ENCODE measurements at regions not wholly inside any gene's neighbourhood (a gene's known extent, or its start where the extent isn't known, plus 50 kb on each side); places are given as distances from the start of the nearest gene placed in this dataset.

DNA sequence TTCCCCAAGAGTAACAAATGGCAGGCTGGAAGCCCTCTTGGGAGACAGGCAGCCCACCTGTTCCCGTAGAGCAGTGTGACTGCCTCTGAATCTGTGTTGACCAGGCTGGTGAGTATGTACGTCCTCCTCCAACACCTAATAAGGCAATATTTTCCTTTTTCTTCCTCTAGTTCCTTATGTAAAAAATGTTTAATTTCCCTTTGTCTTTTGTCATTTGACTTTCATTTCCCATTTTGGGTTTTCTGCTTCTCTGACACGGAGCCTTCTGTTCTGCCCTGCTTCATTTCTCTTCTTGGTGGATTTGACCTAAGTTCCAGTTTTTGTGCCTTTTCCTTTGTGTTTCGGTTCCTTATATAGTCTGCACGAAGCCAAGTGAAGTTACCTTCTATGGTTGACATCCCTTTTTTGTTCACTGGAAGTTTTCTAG, 65.8 kb upstream of the ATF3 start:
- H3K4me3 ChIP-seq (ENCODE audit: low read depth, low read length) = no peak overlapping the region
- TF ChIP-seq, protein P1, sequence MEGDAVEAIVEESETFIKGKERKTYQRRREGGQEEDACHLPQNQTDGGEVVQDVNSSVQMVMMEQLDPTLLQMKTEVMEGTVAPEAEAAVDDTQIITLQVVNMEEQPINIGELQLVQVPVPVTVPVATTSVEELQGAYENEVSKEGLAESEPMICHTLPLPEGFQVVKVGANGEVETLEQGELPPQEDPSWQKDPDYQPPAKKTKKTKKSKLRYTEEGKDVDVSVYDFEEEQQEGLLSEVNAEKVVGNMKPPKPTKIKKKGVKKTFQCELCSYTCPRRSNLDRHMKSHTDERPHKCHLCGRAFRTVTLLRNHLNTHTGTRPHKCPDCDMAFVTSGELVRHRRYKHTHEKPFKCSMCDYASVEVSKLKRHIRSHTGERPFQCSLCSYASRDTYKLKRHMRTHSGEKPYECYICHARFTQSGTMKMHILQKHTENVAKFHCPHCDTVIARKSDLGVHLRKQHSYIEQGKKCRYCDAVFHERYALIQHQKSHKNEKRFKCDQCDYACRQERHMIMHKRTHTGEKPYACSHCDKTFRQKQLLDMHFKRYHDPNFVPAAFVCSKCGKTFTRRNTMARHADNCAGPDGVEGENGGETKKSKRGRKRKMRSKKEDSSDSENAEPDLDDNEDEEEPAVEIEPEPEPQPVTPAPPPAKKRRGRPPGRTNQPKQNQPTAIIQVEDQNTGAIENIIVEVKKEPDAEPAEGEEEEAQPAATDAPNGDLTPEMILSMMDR (IDR thresholded peaks at IDR 0.05; ENCODE audit: low read depth, low read length, missing control alignments) = no peak
- in situ Hi-C loops (cut with HindIII; ENCODE audit: low sequenced_read_pairs) = no loop called here
- no peak for DNase-seq (ENCODE audit: low read depth)

- DNase-seq (ENCODE audit: low read depth) = no peak
- in situ Hi-C loops (cut with HindIII; ENCODE audit: low sequenced_read_pairs) = no loop called here
- no peak overlapping the region for H3K4me3 ChIP-seq (ENCODE audit: low read depth, low read length)
- TF ChIP-seq, protein P1 (IDR thresholded peaks at IDR 0.05; ENCODE audit: low read depth, low read length, missing control alignments) = no peak
Observed at GRCh38 chr1:212544110-212544509, 64.5 kb upstream of the ATF3 start.

DNA sequence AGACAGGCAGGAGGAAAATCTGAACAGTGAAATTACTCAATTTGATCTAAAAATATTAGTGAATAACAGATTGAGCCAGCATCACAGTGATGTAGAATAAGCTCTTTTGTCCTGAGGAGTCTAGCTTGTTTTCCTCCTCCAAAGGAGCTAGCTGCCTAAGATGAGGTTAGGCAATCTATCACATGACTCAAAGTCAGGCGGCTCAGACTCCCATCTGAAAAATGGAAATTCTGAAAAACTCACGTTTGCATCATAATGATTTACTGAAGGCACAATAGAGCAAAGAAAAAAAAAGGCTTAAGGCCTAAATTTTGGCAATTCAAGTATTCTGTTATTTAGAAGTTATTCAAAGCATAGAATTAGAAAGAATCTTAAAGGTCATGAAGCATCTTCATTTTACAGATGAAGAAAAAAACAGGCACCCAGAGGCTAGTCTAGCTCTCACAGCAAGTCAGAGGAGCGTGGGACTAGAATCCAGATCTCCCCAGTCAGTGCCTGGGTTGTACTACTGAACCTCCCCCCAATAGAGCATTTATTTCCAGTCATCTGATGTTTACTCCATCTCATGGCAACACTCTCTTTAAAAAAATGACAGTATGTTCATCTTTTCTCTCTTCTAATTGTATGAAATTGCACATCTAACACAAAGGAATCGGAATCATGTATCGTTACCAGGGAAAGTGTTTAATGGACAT, 62.5 kb upstream of the ATF3 start:
- H3K4me3 ChIP-seq (ENCODE audit: low read depth, low read length) = no peak overlapping the region
- in situ Hi-C loops (cut with HindIII; ENCODE audit: low sequenced_read_pairs) = no loop called here
- DNase-seq (ENCODE audit: low read depth) = no peak
- TF ChIP-seq, protein P1 (IDR thresholded peaks at IDR 0.05; ENCODE audit: low read depth, low read length, missing control alignments) = no peak

- no peak overlapping the region for H3K4me3 ChIP-seq (ENCODE audit: low read depth, low read length)
- in situ Hi-C loops (cut with HindIII; ENCODE audit: low sequenced_read_pairs) = no loop called here
- TF ChIP-seq, protein P1 (IDR thresholded peaks at IDR 0.05; ENCODE audit: low read depth, low read length, missing control alignments) = no peak
- no peak for DNase-seq (ENCODE audit: low read depth)
Observed at GRCh38 chr1:212549503-212550017, 59.0 kb upstream of the ATF3 start.

GRCh38 chr1:212551929-212552328, 56.6 kb upstream of the ATF3 start:
- H3K4me3 ChIP-seq (ENCODE audit: low read depth, low read length) = no peak overlapping the region
- no peak for DNase-seq (ENCODE audit: low read depth)
- in situ Hi-C loops (cut with HindIII; ENCODE audit: low sequenced_read_pairs) = no loop called here
- TF ChIP-seq, protein P1 (IDR thresholded peaks at IDR 0.05; ENCODE audit: low read depth, low read length, missing control alignments) = no peak

DNA sequence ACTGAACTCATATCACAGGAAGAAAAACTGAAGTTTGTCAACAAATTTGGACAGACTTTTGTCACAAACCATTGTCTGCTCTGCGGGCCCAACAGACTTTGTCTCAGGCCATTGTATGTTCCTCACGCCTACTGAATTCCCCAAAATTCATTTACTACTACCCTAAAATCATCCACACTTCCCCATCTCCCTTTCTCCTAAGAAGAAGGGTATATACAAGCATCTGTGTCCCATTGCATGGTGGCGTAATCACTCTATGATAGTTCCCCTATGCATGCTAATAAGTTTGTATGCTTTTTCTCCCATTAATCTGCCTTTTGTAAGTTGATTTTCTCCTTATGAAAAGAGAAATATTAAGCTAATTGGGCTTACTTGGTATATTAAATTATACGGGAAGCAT, 54.9 kb upstream of the ATF3 start:
- DNase-seq (ENCODE audit: low read depth) = no peak
- in situ Hi-C loops (cut with HindIII; ENCODE audit: low sequenced_read_pairs) = no loop called here
- TF ChIP-seq, protein P1 (IDR thresholded peaks at IDR 0.05; ENCODE audit: low read depth, low read length, missing control alignments) = no peak
- H3K4me3 ChIP-seq (ENCODE audit: low read depth, low read length) = no peak overlapping the region

Data from astrocyte of the cerebellum (primary cell).